ENCODE measurements at regions not wholly inside any gene's neighbourhood (a gene's known extent, or its start where the extent isn't known, plus 50 kb on each side); places are given as distances from the start of the nearest gene placed in this dataset.

- Histone ChIP-seq H3K27me3 (no peaks in the 10 kb centered on the region), H3K36me3 (replicated peaks in 1 of 2) (no peaks in the 10 kb centered on the region), H3K27ac (no peak overlapping the region), H3K9me3 (replicated peaks in 1 of 3) (no peaks in the 10 kb centered on the region), H3K4me3 (no peak overlapping the region), H3K4me1 (replicated peaks in 1 of 2) (no peaks in the 10 kb centered on the region)
- intact Hi-C loops (cut with DNase I), result no loop called here
- TF ChIP-seq CTCF (IDR thresholded peaks at IDR 0.05) (no peak), POLR2A (IDR thresholded peaks at IDR 0.05) (no peak)
- DNase-seq, result no peak
- WGBS, 4 donors, result 83 to 100% (median 93%) methylated on average over 1 to 34 of the region's 34 CpGs
These were observed 366.4 kb upstream of the SPRY2 start for GRCh38 chr13:80707000-80707983.

- WGBS, 4 donors, result 86 to 96% (median 93%) methylated on average over 1 to 10 of the region's 10 CpGs
- H3K9me3 ChIP-seq (replicated peaks in 1 of 3), result no peaks in the 10 kb centered on the region
- H3K4me3 ChIP-seq, result no peak overlapping the region
- H3K27ac ChIP-seq, result no peak overlapping the region
- TF ChIP-seq POLR2A (IDR thresholded peaks at IDR 0.05) (no peak), CTCF (IDR thresholded peaks at IDR 0.05) (no peak)
- no peaks in the 10 kb centered on the region for H3K27me3 ChIP-seq
- DNase-seq, result no peak
- no peaks in the 10 kb centered on the region for H3K4me1 ChIP-seq (replicated peaks in 1 of 2)
- intact Hi-C loops (cut with DNase I), result no loop called here
- no peaks in the 10 kb centered on the region for H3K36me3 ChIP-seq (replicated peaks in 1 of 2)
These were observed 365.2 kb upstream of the SPRY2 start for GRCh38 chr13:80706164-80706471.

GRCh38 chr13:80705371-80706163, 364.6 kb upstream of the SPRY2 start:
- Histone ChIP-seq H3K9me3 (replicated peaks in 1 of 3) (no peaks in the 10 kb centered on the region), H3K36me3 (replicated peaks in 1 of 2) (no peaks in the 10 kb centered on the region), H3K4me3 (no peak overlapping the region), H3K27me3 (no peaks in the 10 kb centered on the region), H3K27ac (no peak overlapping the region), H3K4me1 (replicated peaks in 1 of 2) (no peaks in the 10 kb centered on the region)
- intact Hi-C loops (cut with DNase I), result no loop called here
- 93 to 98% (median 95%) methylated on average over 12 to 29 of the region's 30 CpGs for WGBS, 4 donors
- DNase-seq, result no peak
- TF ChIP-seq CTCF (IDR thresholded peaks at IDR 0.05), result no peak
- no peak for TF ChIP-seq POLR2A (IDR thresholded peaks at IDR 0.05)

GRCh38 chr13:80704369-80704768, 363.4 kb upstream of the SPRY2 start:
- WGBS, 4 donors, result 94 to 98% (median 97%) methylated on average over 5 to 20 of the region's 20 CpGs
- H3K36me3 ChIP-seq (replicated peaks in 1 of 2), result no peaks in the 10 kb centered on the region
- intact Hi-C loops (cut with DNase I), result no loop called here

More at GRCh38 chr13:80704369-80704768, 363.4 kb upstream of the SPRY2 start:
- no peak for TF ChIP-seq CTCF (IDR thresholded peaks at IDR 0.05)
- TF ChIP-seq POLR2A (IDR thresholded peaks at IDR 0.05), result no peak
- no peaks in the 10 kb centered on the region for H3K27me3 ChIP-seq
- no peaks in the 10 kb centered on the region for H3K9me3 ChIP-seq (replicated peaks in 1 of 3)
- no peak for DNase-seq
- no peaks in the 10 kb centered on the region for H3K4me1 ChIP-seq (replicated peaks in 1 of 2)
- H3K4me3 ChIP-seq, result no peak overlapping the region
- H3K27ac ChIP-seq, result no peak overlapping the region
